ENCODE measurements at regions not wholly inside any gene's neighbourhood (a gene's known extent, or its start where the extent isn't known, plus 50 kb on each side); places are given as distances from the start of the nearest gene placed in this dataset.

DNA sequence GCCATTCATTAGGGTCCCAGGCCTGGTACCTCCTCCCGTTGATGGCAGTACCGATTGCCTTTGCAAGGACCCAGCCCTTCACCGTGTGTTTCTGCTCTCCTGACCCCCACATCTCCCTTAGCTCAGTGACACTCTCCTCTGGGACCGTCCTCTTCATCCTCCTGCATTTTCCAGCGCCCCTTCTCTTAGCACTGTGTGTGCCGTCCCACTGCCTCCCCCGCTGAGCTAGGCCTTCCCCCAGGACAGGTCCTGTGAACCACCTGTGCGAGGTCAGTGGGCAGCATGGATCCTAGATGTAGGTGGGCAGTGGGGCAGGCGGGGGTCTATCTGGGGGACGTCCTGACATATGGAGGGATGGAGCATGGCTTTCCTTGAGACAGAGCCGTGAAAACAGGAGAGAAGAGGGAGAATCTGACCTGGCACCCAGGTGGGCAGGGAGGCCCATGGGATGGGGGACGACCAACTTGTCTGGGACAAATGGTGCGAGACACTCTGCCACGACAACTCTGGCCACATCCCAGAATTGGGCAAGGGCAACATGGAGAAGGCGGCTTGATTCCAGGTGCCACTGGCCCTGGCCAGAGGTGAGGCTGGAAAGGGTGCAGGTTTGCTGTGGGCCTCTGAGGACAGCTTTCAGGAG, 87.7 kb upstream of the ALDH1L1 start:
- TF ChIP-seq CTCF (IDR thresholded peaks at IDR 0.05): no peak
- no peak for TF ChIP-seq EZH2phosphoT487 (IDR thresholded peaks at IDR 0.05)
